NCI-H748 (cell line): ENCODE measurements at regions not wholly inside any gene's neighbourhood (a gene's known extent, or its start where the extent isn't known, plus 50 kb on each side); places are given as distances from the start of the nearest gene placed in this dataset.
"Not testable (repeated sequence)": the region's sequence is repeated elsewhere in the genome, so short reads cannot be mapped to it uniquely, and the experiment has no call there.

Experiments
- DNase-seq: peaks from one replicate; lab custom pipeline; 2025; ENCODE audit not compliant: unreplicated experiment; lab: John Stamatoyannopoulos, UW

DNA sequence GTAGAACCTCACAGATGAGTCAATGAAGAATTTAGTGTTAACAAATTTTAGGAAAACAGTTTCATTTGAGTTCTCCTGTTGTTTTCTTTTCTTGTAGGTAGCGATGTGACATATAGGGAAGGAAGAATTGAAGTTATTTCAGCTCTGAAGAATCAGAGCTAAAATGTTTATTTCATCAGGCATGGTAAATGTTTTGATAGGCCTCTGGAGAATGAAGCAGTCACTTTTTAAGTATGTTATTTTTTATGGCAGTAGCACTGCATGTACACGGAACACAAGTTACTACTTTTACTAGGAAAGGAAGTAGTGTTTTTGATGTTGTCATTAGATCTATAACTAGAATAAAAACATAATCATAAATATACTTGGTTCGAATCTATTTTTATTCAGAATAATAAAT lies 1357.3 kb upstream of the CITED2 start:
- no peak for DNase-seq

- no peak for DNase-seq
Observed at GRCh38 chr6:140729521-140729920, 1355.1 kb upstream of the CITED2 start.

DNA sequence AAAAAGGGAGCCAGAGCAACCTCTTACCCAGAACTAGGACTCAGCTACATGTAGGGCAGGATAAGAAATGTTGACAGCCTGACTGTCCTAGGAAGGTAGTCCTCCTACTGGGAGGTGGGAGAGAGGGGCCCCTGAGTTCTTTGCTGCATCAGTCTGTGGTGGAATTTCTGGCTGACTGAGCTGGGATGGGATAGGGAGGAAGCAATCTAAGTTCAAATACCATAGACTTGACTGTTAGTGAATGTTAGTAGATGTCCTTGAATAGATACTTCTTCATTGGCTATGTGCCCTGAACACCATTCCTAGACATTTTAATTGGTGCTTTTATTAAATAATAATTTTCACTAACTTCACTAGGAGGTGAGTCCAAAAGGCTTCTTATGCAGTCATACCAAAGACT lies 1343.6 kb upstream of the CITED2 start:
- no peak for DNase-seq

- peak; percentile 24 for DNase-seq
Observed at GRCh38 chr6:140713495-140713894, 1339.0 kb upstream of the CITED2 start.

DNA sequence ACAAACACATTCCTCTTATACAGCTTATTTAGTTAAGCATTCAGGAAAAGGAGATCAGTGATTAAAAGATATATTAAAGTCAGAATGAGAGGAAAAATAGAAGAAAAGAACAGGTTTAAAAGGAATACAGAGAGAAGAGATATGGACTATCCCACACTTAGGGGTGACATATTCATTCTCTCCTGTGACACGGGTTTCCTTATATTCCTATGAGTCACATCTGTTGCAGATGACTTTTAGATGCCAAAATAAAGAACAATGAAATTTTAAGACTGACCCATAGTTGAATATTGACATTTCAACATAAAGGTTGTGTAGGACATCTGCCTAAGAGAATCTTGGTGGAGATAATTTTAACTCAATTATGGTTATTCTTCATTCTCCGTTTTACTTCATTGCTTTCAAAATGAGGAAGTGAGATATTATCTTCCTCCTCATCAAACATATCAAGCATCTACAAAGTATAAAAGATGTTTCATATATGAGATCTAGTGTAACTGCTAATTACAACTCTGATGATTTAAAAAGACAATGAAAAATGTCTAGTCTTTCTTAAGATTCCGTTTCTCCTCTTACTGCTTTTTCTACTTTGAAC lies 1336.7 kb upstream of the CITED2 start:
- DNase-seq: peak; percentile 11

DNA sequence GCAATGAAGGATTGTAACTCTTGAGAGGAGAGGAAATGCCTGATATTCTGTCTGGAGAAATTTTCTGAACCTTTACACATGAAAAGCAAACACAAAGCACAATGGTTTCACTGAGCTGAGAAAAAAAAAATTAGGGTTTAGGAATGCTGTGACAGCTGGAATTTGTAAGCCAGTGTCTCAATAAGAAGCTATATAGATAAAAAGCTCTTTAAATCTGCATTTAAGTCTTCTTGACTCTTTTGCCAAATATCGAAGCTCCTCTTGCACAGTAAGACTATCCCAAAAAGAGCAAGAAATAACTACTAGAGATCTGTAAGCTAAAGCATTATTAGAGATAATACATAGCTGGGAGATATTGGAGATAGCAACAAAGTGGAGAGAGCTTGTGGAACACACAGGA lies 1334.0 kb upstream of the CITED2 start:
- no peak for DNase-seq

DNA sequence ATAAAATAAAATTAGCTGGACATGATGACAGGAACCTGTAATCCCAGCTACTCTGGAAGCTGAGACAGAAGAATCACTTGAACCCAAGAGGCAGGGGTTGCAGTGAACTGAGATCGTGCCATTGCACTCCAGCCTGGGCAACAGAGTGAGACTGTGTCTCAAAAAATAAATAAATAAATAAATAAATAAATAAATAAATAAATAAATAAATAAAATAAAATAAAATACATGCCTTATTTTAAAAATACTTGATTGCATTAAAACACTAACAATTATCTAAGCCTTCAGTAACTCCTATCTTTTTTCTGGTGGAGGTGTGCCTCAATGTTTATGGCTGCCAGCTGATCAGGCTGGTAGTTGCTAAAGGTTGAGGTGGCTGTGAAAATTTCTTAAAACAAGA lies 1329.6 kb upstream of the CITED2 start:
- not testable (repeated sequence) for DNase-seq

- DNase-seq: peak; percentile 34
Observed at GRCh38 chr6:140697585-140697984, 1323.1 kb upstream of the CITED2 start.

- peak; percentile 96 for DNase-seq
Observed at GRCh38 chr6:140684776-140685550, 1310.5 kb upstream of the CITED2 start.

DNA sequence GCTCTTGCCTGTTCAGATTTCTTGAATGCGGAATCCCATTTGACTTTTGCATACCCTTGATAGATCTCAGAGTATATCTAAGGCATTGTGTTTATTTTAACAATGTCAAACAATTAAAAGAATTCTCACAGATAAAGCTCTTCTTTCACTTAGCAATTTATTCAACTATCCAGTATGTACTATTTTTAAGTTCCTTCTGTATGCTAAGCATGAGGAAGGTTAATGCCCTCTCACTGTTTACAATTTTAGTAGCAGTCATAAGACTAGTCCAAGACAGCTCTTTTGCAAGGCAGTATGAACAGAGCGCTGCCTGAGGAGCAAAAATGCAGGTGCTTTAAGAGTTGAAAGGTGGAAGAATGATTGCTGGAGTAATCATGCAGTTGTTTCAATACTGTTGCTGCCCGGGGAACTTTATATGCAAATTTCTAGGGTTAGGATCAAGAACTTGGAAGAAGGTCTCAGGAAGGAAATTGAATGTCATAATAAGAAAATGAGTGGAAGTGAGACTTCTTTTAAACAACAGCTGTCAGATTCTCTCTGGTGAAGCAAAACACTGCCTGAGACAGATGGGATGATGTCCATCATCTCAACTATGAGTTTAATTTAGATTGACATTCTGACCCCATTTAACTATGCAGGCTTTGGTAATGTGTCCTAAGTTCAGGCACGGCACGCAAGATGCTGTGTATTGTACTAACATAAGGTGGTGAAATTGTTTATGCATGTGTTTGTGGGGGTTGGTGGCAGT lies 1303.5 kb upstream of the CITED2 start:
- DNase-seq: no peak

DNA sequence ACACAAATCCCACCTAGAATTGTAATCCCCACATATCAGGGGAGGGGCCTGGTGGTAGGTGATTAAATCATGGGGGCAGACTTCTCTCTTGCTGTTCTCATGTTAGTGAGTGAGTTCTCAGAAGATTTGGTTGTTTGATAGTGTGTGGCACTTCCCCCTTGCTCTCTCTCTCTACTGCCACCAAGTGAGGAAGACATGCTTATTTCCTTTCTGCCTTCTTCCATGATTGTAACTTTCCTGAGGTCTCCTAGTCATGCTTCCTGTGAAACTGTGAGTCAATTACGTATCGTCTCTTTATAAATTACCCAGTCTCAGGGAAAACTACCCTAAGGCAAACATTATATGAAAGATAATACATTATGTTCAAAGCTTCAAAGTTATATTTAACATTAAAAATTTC lies 1297.5 kb upstream of the CITED2 start:
- no peak for DNase-seq

DNA sequence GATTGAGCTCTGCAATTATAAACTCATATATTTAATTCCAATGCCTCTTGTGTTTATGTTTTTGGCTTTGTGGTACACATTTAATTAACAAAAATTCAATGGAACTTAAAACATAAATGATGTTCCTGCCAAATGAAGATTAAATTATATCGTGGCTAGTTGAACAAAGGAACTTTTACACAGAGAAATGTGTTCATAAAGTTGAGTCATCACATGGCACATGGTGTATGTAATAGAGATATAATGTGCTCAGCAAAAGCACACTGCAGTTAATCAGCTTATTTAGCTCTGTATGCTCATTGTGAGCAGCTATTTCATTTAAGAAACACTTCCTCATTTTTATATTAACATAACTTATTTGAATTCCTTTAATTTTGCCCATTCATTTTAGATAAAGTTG lies 1295.6 kb upstream of the CITED2 start:
- no peak for DNase-seq

- no peak for DNase-seq
Observed at GRCh38 chr6:140669321-140669720, 1294.9 kb upstream of the CITED2 start.

DNA sequence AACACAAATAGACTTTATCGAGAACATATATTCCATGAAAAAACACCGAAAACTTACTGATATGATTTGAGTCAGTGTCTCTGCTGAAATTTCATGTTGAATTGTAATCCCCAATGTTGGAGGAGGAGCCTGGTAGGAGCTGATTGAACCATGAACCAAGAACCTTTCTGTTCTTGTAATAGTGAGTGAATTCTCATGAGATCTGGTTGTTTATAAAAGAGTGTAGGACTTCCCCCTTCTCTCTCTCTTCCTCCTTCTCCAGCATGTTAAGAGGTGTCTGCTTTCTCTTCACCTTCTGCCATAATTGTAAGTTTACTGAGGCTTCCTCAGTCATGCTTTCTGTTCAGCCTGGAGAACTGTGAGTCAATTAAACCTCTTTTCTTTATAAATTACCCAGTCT lies 1289.3 kb upstream of the CITED2 start:
- DNase-seq: no peak

DNA sequence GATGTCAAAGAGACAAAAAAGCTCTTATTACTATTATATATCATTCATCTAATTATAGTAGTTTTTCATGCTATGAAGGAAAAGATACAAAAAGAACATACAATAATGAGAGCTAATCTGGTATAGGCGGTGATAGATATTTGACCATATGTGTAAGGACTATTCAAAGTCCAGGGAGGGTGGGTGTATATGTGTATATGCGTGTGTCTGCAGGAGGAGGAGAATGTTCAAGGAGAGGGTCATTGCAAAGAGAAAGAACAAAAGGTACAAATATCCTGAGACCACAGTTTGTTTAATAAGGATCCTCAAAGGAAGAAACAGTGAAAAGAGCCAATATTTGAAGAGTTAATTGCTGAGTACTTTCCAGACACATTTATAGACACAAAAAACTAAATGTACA lies 1288.6 kb upstream of the CITED2 start:
- DNase-seq: no peak

GRCh38 chr6:140661691-140662090 lies 1287.2 kb upstream of the CITED2 start:
- DNase-seq: no peak

- no peak for DNase-seq
Observed at GRCh38 chr6:140660295-140660694, 1285.8 kb upstream of the CITED2 start.

DNA sequence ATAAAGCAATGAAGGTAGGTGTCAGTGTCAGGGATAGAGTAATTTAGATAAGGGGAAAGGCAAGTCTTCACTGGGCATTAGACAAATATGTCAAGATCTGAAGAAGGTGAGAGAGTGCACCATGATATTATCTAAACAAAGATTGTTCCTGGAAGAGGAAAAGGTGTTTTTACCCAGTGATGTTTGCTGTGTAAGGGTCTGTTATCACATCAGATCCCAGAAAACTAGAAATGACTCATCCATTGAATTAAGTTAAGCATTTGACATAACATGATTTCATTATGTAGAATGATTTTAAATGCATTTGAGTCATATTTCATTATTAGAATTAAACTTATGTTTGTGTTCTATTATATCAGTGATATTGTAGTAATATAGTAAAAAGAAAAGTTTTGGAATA lies 1279.5 kb upstream of the CITED2 start:
- no peak for DNase-seq

GRCh38 chr6:140653506-140653905 lies 1279.1 kb upstream of the CITED2 start:
- no peak for DNase-seq

DNA sequence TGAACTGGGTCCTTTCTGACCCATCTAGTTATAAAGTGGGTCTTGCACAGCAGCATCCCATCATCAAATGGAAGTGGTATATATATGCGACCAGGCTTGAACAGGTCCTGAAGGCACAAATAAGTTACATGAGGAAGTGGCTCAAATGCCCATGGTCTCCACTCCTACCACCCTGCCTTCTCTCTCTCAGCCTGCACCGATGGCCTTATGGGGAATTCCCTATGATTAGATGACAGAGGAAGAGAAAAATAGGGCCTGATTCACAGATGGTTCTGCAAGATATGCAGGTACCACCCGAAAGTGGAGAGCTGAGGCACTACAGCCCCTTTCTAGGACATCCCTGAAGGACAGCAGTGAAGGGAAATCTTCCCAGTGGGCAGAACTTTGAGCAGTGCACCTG lies 1275.1 kb upstream of the CITED2 start:
- not testable (repeated sequence) for DNase-seq

GRCh38 chr6:140647322-140647721 lies 1272.9 kb upstream of the CITED2 start:
- DNase-seq: not testable (repeated sequence)

DNA sequence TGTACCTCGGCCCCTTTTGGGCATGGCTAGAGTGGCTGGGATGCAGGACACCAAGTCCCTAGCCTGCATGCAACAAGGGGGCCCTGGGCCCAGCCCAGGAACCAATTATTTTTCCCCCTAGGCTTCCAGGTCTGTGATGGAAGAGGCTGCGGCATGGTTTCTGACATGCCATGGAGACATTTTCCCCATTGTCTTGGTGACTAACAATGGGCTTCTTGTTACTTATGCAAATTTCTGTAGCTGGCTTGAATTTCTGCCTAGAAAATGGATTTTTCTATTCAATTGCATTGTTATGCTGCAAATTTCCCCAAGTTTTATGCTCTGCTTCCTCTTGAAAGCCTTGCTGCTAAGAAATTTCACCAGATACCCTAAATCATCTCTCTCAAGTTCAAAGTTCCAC lies 1269.6 kb upstream of the CITED2 start:
- DNase-seq: no peak
